GM21717 (cell line): ENCODE measurements at regions not wholly inside any gene's neighbourhood (a gene's known extent, or its start where the extent isn't known, plus 50 kb on each side); places are given as distances from the start of the nearest gene placed in this dataset.

Source experiments
- ATAC-seq: cut with Tn5 transposase; IDR thresholded peaks from one replicate; pipeline ENCODE4 v1.9.1; 2021; ENCODE audit warnings: mild to moderate bottlenecking, moderate library complexity; ENCODE audit not compliant: unreplicated experiment

DNA sequence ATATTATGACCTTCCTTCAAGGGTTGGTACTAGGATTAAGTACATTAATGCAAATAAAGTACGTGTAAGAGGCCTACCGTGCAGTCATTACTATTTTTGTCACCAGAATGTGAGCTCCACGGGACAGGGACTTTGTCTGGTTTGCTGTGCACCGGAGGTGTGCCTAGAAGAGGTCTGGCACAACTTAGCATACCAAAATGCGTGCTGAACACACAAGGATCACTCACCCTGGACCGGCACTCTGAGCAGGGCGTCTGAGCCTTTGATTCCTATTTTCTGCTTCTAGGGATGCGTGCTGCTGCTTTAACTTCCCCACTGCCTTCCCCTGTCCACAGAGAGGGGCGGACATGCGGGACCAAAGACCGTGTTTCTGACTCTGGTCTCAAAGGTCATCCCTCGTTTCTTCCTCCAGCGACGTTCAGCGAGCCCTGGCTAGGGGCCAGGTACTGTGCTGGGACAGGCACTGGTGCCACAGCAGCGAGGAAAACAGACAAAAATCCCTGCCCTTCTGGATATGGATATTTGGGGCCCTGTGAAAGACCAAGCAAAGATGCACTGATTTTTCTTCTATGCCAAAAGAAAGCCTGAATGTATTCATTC lies 222.7 kb downstream of the BMP7 start:
- no peak for ATAC-seq

- no peak for ATAC-seq
These were observed 219.0 kb downstream of the BMP7 start for GRCh38 chr20:57047281-57048026.

DNA sequence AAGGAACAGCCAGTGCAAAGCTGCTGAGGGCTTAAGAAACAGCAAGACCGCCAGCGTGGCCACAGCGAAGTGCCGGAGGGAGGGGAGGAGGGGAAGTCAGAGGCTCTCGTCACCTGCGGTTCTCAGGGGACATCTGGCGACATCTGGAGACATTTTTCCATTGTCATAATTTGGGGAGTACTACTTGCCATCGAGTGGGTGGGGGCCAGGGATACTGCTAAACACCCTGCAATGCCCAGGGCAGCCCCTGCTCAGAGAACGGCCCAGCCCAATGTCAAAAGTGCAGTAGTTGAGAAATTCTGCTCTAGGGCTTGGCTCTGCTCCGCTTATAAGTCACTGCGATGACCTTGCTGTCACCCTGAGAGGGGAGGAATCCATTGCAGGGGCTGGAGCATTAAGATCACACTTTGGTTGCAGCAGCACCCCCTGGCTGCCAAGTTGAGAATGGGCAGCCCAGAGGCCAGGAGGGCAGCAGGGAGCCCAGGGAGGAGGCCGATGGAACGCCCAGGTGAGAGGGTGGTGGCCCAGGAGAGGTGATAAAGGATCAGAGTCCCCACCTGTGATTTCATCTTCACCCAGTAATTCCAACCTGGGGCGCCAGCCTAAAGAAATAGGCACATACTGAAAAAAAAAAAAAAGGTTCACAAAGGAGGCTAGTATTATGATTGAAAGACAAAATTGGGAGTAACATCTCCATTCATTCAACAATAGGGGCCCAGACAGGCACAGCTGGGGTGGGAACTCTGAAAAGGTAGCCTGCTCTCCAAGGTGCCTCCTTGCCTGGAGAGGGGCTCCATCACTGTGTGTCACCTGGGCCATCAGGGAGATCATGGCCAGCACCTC lies 218.2 kb downstream of the BMP7 start:
- no peak for ATAC-seq

DNA sequence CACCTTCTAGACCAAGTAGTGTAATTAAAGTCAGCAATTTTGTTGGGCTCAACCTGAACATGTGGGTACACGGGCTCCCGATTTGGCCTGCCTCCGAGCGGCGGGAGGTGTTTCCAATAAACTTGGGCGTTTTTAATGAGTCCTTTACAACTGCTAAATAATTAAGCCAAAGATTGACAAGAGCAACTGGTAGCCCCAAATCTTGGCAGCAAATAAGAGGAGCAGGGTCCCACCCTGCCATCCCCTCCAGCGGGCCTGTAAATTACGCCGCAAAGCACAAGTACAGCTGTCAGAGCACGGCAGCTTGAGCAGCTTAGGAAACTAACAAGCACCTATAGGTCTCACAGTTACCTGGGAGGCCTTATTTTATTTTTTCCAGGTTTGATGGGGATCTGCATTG lies 217.1 kb downstream of the BMP7 start:
- no peak for ATAC-seq

- no peak for ATAC-seq
These were observed 215.3 kb downstream of the BMP7 start for GRCh38 chr20:57051096-57051495.

GRCh38 chr20:57053067-57053466 lies 213.4 kb downstream of the BMP7 start:
- no peak for ATAC-seq

DNA sequence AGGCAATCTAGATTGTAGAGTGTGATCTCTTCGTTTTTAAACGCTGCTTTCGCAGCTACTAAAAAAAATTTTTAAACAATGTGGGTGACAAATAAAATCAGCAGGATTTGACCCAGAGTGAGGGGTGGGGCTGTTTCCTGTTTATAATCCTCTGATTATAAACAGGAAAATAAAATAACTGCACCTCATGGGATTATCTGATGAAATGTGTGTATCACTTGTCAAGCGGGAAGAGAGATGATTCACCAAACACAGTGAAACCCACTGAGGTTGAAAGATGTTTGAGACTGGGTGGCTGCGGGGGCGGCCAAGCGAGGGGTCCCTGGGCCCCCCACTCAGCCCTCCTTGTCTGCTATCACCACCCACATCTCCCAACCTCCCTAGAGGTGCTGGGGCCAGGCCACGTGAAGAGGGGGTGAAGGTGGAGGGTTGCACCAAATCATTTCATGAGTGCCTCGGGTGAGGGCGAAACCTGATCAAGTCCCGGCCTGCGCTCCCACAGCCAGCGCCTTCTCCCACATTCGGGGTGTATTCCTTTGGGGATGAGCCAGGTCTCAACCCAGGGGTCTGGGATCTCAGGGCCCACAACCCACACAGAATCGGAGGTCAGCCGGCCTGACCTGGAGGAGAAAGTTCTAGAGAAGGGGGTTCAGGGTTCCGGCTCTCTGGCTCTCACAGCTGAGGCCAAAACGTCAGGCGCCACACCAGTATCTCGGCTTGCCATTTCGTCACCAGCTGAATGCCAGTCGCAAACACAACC lies 212.5 kb downstream of the BMP7 start:
- ATAC-seq, result no peak

GRCh38 chr20:57055345-57055744 lies 211.1 kb downstream of the BMP7 start:
- ATAC-seq, result no peak

GRCh38 chr20:57056651-57057050 lies 209.8 kb downstream of the BMP7 start:
- ATAC-seq, result no peak

- ATAC-seq, result no peak
These were observed 207.3 kb downstream of the BMP7 start for GRCh38 chr20:57059055-57059596.

GRCh38 chr20:57060407-57061050 lies 205.9 kb downstream of the BMP7 start:
- ATAC-seq, result no peak

DNA sequence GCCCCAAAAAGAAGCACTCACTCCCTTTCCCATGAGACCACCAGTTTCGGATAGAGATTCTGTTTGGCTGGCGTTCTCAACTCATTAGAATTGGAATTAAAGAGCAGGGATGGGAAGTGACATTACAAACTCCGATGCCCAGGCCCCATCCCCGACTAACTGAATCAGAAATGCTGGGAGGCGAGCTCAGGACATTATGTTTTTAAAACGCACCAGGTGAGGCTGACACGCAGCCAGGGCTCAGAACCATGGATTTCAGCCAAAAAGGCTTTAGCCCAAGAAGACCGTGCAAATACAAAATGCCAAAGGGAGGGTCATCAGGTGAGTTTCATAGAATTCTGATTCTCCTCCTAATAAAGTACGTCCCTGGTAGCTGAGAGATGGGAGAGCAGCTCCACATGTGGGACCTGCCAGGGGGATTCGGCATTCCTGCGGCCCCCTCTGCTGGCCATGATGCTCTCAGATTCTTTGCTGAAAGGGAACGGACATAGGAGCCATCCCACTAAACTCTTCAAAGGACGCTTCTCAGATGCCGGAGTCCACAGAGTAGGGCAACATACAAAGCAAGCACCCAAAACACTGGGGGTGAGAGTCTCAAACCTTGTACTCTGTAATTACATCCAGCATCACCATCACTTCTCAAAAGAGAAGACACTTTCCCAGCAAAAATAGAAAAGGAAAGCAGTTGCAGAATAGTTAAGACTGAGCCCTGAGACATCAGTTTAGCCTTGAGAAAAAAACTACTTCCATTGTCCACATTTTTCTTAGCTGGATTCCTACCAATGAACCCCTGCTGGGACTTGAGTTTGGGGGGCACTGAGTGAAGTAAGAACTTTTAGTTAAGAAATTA lies 205.2 kb downstream of the BMP7 start:
- no peak for ATAC-seq

- ATAC-seq, result no peak
These were observed 204.2 kb downstream of the BMP7 start for GRCh38 chr20:57062241-57062640.

DNA sequence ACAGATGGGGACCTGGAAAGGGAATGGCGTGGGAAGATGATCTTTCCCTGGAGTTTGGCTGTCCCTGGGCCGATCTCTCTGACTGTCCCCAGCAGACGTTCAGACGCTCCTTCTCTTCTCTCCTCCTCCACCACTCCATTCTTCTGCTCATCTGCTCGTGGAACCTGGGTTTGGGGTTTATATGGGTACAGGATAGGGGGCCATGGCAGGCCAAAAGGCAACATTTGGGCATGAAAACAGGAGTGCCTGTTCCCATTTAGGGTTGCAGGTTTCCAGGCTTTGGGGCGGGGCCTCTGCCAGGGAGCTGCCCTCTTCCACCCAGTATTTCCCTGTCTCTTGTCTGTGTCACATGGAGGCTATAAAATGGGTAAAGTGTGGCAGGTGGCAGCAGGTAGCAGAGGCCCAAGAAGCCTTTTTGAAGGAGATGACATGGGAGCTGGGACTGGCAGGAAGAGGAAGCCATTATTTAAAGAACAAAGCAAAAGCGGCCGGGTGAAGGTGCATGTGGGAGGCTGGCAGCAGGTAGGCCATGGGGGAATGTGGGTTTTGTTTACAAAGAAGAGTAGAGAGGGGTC lies 203.7 kb downstream of the BMP7 start:
- ATAC-seq, result no peak

DNA sequence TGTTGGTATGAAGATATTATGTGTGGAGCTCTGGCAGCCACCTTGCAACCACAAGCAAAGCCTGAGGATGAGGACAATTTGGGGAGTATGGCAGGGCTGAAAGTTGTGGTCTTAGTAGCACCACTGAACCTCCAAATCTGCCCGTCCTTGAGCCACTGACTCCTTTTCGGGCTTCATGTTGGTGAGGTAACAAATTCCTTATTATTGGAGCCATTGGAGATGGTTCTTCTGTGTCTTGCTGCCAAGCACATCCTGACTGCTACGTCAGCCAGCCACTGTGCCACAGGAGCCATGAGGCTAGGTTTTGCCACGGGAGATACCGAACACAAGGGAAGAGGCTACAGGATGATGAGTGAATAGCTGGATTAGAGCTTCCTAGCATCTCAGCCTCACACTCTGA lies 201.6 kb downstream of the BMP7 start:
- no peak for ATAC-seq

- no peak for ATAC-seq
These were observed 200.8 kb downstream of the BMP7 start for GRCh38 chr20:57065646-57066045.

- ATAC-seq, result no peak
These were observed 200.1 kb downstream of the BMP7 start for GRCh38 chr20:57066126-57066900.

DNA sequence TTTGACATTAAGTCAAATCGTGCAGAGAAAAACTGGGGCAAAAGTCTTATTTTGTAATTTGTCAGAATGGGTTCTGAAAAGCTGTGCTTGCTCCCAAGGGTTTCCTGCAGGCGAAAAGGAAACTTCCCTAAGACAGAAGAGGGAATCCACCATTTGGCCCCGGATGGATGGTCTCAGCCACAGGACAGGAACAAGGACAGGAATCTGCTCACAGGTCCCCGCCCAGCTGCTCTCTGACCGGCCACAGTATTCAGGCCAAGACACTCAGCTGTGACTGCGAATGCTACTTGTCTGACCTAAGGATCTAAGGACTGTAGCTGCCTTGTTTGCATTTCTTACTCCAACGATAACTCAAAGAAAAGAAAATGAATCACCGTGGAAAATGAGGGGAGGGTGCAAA lies 197.0 kb downstream of the BMP7 start:
- no peak for ATAC-seq
